DND-41 (cell line): ENCODE measurements at regions not wholly inside any gene's neighbourhood (a gene's known extent, or its start where the extent isn't known, plus 50 kb on each side); places are given as distances from the start of the nearest gene placed in this dataset.

Source experiments
- CTCF ChIP-seq: IDR thresholded peaks from 2 replicates; pipeline ENCODE4 v1.5.1; 2012; ENCODE audit warnings: borderline replicate concordance, low read length, moderate library complexity, mild to moderate bottlenecking; ENCODE audit not compliant: poor library complexity, severe bottlenecking; ENCODE audit errors: extremely low read depth
- EZH2 ChIP-seq: IDR thresholded peaks from 3 replicates; pipeline ENCODE4 v1.6.1; 2012; ENCODE audit warnings: borderline replicate concordance, low read depth, mild to moderate bottlenecking, moderate library complexity, low read length, inconsistent platforms; ENCODE audit not compliant: severe bottlenecking

DNA sequence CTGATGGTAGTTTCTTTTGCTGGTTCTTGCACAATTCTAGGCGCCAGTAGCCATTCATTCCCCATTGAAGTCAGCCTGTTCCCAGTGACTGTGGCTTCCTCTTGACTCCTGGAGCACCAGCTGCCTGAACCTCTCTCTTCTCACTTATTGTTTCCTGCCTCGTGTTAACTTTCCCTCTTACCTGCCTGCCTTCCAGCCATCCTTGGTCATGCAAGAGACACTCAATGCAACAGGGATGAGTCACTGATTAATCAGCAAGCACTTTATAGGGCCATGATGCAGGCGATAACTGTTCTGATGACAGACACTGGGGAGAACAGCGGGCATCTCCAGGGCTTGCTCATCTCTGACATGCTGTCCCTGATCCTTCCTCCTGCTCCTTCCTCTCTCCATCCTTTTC lies 122.0 kb downstream of the PLCE1 start:
- TF ChIP-seq CTCF (no peak), EZH2 (no peak)
